Gastroesophageal sphincter (tissue), 3 donors: ENCODE measurements at regions not wholly inside any gene's neighbourhood (a gene's known extent, or its start where the extent isn't known, plus 50 kb on each side); places are given as distances from the start of the nearest gene placed in this dataset.

Source experiments
- EP300 ChIP-seq: sonication (generic); formaldehyde crosslinking; IDR thresholded peaks from one replicate; pipeline ENCODE4 v1.6.1; 2017; ENCODE audit warnings: antibody characterized with exemption, mild to moderate bottlenecking
- POLR2A ChIP-seq, 2 donors: fragments of 450-650 bp; IDR thresholded peaks; one replicate each; pipeline ENCODE4 v1.6.1; 2017; ENCODE audit warnings: antibody characterized with exemption in 2 of 2, mild to moderate bottlenecking in 2 of 2, moderate library complexity in 1 of 2
- POLR2AphosphoS5 ChIP-seq: sonication (generic); formaldehyde crosslinking; IDR thresholded peaks from one replicate; pipeline ENCODE4 v1.6.1; 2017; ENCODE audit warnings: antibody characterized with exemption
- TF ChIP-seq, protein P1 (sequence below), 4 experiments: fragments of 200-600 bp in 2 of 4; fragments of 450-650 bp in 2 of 4; sonication (generic) in 1 of 4; IDR thresholded peaks; one replicate each; pipeline ENCODE4 v1.5.1; 2017 to 2019; ENCODE audit warnings: antibody characterized with exemption in 4 of 4, mild to moderate bottlenecking in 2 of 4, moderate library complexity in 2 of 4

DNA sequence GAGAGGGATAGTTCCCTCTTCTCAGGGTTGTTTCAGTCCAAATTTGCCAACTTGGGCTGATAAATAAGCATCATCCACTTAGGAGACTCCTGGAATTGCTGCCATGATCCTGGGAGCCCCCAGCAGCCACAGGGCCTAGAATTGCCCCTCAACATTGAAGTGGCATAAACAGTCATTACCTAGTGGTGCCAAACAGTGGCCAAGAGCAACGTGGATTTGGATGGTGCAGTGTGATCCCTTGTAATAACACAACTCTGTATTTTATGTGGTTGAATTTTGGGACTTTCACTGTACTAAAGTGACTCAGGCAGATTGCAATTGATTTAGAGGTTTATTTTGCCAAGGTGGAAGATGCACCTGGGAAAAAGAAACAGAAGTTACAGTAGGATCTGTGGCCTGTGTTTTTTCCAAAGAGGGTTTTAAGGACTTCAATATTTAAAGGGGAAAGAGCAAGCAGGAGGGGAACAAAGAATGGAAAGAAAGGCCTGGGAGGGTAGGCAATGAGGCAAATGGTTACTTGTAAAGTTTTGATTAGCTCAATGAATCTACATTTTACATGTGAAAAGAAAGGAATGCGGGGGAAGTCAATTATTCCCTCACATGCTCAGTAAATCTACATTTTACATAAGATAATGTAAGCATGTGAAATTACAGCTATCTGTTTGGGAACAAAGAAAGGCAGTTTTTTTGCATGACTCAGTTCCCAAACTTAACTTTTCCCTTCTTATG is 168.0 kb upstream of the NOX3 start:
- TF ChIP-seq POLR2AphosphoS5 (no peak), POLR2A (IDR thresholded peaks at IDR 0.05) (no peak), EP300 (no peak)
- TF ChIP-seq, protein P1, sequence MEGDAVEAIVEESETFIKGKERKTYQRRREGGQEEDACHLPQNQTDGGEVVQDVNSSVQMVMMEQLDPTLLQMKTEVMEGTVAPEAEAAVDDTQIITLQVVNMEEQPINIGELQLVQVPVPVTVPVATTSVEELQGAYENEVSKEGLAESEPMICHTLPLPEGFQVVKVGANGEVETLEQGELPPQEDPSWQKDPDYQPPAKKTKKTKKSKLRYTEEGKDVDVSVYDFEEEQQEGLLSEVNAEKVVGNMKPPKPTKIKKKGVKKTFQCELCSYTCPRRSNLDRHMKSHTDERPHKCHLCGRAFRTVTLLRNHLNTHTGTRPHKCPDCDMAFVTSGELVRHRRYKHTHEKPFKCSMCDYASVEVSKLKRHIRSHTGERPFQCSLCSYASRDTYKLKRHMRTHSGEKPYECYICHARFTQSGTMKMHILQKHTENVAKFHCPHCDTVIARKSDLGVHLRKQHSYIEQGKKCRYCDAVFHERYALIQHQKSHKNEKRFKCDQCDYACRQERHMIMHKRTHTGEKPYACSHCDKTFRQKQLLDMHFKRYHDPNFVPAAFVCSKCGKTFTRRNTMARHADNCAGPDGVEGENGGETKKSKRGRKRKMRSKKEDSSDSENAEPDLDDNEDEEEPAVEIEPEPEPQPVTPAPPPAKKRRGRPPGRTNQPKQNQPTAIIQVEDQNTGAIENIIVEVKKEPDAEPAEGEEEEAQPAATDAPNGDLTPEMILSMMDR (IDR thresholded peaks at IDR 0.05), result no peak
